Smooth muscle cell (in vitro differentiated cells): ENCODE measurements at regions not wholly inside any gene's neighbourhood (a gene's known extent, or its start where the extent isn't known, plus 50 kb on each side); places are given as distances from the start of the nearest gene placed in this dataset.
A peak's percentile ranks its signal among the peaks of the same experiment; 100 is the strongest.

ENCODE experiments used
- DNase-seq: peaks from one replicate; lab custom pipeline; 2025; ENCODE audit not compliant: unreplicated experiment; lab: John Stamatoyannopoulos, UW
- H2AFZ ChIP-seq: fragments of 200-600 bp; sonication (generic); 2 replicates; pipeline ENCODE4 v1.6.0; 2016; ENCODE audit warnings: antibody characterized with exemption, low read depth, mild to moderate bottlenecking
- H3F3A ChIP-seq: fragments of 200-600 bp; sonication (generic); 2 replicates; pipeline ENCODE4 v1.6.0; 2017; ENCODE audit warnings: antibody characterized with exemption, low read depth
- H3K27ac ChIP-seq: fragments of 200-600 bp; sonication (generic); 2 replicates; pipeline ENCODE4 v1.5.1; 2016; ENCODE audit warnings: low read depth, mild to moderate bottlenecking
- H3K27me3 ChIP-seq: fragments of 200-600 bp; sonication (generic); 2 replicates; pipeline ENCODE4 v1.6.1; 2016; ENCODE audit warnings: low read depth, mild to moderate bottlenecking
- H3K36me3 ChIP-seq: fragments of 200-600 bp; sonication (generic); 2 replicates; pipeline ENCODE4 v1.5.1; 2016; ENCODE audit warnings: low read depth
- H3K4me1 ChIP-seq: fragments of 200-600 bp; sonication (generic); 2 replicates; pipeline ENCODE4 v1.5.1; 2016; ENCODE audit warnings: low read depth
- H3K4me2 ChIP-seq: fragments of 200-600 bp; sonication (generic); 2 replicates; pipeline ENCODE4 v1.6.0; 2016; ENCODE audit warnings: mild to moderate bottlenecking
- H3K4me3 ChIP-seq: fragments of 200-600 bp; sonication (generic); 2 replicates; pipeline ENCODE4 v1.5.1; 2016; ENCODE audit warnings: mild to moderate bottlenecking
- H3K79me2 ChIP-seq: fragments of 200-600 bp; sonication (generic); 2 replicates; pipeline ENCODE4 v1.6.0; 2016; ENCODE audit warnings: low read depth, mild to moderate bottlenecking
- H3K9ac ChIP-seq: fragments of 200-600 bp; sonication (generic); 2 replicates; pipeline ENCODE4 v1.6.0; 2016; ENCODE audit warnings: low read depth
- H3K9me3 ChIP-seq: fragments of 200-600 bp; sonication (generic); replicated peaks from 2 replicates; pipeline ENCODE4 v1.5.1; 2016; ENCODE audit warnings: low read depth
- H4K20me1 ChIP-seq: fragments of 200-600 bp; sonication (generic); 2 replicates; pipeline ENCODE4 v1.6.0; 2016; ENCODE audit warnings: low read depth
- WGBS: methylation state at CpG from one replicate; pipeline ENCODE4 v1.1.7; 2016; ENCODE audit warnings: low lambda C conversion rate; 5-methylcytosine and 5-hydroxymethylcytosine counted together
- TF ChIP-seq, protein P1 (sequence below): fragments of 200-600 bp; sonication (generic); IDR thresholded peaks from 2 replicates; pipeline ENCODE4 v1.5.1; 2017; ENCODE audit warnings: borderline replicate concordance, mild to moderate bottlenecking, antibody characterized with exemption; ENCODE audit not compliant: insufficient read depth, poor library complexity, severe bottlenecking

DNA sequence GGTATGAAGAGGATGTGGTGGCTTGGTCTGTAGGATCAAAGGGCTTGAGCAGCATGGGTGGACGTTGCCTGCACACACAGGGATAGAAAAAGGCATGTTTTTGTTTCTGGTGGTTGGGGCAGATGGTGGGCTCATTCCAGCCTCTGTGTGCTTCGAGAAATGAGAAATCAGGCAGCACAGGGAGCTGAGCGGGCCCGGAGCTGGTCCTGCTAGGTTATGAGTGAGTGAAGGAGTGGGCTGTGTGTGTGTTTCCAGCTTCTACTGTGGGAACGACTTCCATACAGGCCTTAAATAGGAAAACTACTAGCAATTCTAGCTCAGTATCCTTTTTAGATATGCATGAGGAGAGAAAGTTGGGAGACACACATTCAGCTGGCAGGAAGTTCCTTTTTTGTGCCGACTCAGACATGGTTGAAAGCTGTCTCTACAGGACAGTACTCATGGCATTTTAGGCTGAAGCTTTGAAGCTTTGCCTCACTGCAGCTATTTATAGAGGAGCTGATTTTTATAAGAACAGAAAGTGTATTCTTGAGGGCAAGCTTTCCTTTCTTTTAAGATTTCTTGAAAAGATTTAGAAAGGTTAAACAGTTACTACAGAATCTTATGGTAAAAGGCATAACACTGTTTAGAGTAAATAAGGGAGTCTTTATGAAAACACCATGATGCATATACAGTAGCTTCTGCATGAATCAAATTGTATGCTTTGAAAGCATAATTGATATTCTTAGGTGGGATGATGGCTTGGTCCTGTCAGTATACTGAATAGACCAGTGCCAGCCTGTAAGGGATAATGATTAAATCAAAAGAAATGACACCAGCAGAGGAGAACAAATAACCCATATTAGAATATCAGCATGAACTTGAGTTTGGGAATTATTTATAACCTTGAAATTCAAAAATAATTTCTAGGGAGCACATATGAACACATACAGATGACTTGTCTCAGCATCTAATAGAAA lies 104.0 kb upstream of the MAN1A1 start:
- peak overlapping the region; percentile 4 for H3K27ac ChIP-seq
- H3K4me1 ChIP-seq, result no peaks in the 10 kb centered on the region
- H3K79me2 ChIP-seq, result no peaks in the 10 kb centered on the region
- H3K4me3 ChIP-seq, result no peak overlapping the region
- H3K9ac ChIP-seq, result no peak overlapping the region
- no peak for DNase-seq
- H3K4me2 ChIP-seq, result peak overlapping the region; percentile 22
- no peaks in the 10 kb centered on the region for H3K36me3 ChIP-seq
- no peaks in the 10 kb centered on the region for H3F3A ChIP-seq
- no peaks in the 10 kb centered on the region for H4K20me1 ChIP-seq
- WGBS, result 60% methylated on average over 6 of the region's 6 CpGs
- TF ChIP-seq, protein P1, sequence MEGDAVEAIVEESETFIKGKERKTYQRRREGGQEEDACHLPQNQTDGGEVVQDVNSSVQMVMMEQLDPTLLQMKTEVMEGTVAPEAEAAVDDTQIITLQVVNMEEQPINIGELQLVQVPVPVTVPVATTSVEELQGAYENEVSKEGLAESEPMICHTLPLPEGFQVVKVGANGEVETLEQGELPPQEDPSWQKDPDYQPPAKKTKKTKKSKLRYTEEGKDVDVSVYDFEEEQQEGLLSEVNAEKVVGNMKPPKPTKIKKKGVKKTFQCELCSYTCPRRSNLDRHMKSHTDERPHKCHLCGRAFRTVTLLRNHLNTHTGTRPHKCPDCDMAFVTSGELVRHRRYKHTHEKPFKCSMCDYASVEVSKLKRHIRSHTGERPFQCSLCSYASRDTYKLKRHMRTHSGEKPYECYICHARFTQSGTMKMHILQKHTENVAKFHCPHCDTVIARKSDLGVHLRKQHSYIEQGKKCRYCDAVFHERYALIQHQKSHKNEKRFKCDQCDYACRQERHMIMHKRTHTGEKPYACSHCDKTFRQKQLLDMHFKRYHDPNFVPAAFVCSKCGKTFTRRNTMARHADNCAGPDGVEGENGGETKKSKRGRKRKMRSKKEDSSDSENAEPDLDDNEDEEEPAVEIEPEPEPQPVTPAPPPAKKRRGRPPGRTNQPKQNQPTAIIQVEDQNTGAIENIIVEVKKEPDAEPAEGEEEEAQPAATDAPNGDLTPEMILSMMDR, result no peak
- H3K9me3 ChIP-seq, result no peaks in the 10 kb centered on the region
- peak overlapping the region; percentile 84 for H2AFZ ChIP-seq
- no peaks in the 10 kb centered on the region for H3K27me3 ChIP-seq

DNA sequence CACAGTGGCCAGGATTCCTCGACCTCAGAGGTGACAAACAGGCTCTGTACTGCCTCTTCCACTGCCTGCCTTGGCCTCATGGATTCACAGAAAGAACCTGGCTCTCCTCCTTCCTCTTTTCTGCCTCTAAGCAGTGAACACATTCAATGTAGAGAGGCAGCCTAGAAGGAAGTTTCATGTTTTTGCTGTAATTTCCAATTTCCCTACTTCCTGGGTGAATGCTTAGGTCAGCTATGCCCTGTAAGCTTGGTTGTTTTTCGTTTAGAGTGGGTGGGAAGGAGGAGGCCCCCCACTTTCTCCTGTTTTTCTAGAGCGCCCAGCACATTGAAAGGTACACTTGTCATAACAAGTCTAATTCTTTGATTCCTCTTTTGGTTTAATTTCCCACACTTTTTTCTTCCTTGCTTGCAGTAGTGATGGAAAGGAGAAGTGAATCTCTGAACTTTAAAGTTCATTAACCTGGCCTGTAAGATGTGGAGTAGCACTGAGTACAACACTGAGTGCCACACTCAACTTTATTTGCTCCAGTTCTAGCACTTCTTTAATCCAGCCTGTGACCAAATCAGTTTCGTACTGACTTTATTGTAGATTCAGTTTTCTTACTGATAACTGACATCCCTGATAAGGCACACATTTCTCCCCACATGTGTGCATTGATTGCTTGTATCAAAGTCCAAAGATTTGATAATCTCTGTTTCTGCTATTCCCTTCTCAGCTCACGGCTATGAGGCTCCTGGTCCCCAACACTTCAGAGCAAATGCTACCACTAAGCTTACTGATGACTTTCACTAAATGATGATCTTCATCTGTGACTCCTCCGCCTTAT lies 100.0 kb upstream of the MAN1A1 start:
- H4K20me1 ChIP-seq, result no peaks in the 10 kb centered on the region
- no peaks in the 10 kb centered on the region for H3K27me3 ChIP-seq
- H3K4me2 ChIP-seq, result no peak overlapping the region
- H2AFZ ChIP-seq, result no peak overlapping the region
- H3K79me2 ChIP-seq, result no peaks in the 10 kb centered on the region
- peaks cover 10% of the 10 kb centered on the region for H3K4me1 ChIP-seq
- H3K36me3 ChIP-seq, result no peaks in the 10 kb centered on the region
- no peak overlapping the region for H3K27ac ChIP-seq
- no peak for DNase-seq
- 85% methylated on average over 6 of the region's 6 CpGs for WGBS
- H3K9me3 ChIP-seq, result no peaks in the 10 kb centered on the region
- H3F3A ChIP-seq, result peaks cover 7% of the 10 kb centered on the region
- no peak overlapping the region for H3K4me3 ChIP-seq
- TF ChIP-seq, protein P1, result no peak
- no peak overlapping the region for H3K9ac ChIP-seq

DNA sequence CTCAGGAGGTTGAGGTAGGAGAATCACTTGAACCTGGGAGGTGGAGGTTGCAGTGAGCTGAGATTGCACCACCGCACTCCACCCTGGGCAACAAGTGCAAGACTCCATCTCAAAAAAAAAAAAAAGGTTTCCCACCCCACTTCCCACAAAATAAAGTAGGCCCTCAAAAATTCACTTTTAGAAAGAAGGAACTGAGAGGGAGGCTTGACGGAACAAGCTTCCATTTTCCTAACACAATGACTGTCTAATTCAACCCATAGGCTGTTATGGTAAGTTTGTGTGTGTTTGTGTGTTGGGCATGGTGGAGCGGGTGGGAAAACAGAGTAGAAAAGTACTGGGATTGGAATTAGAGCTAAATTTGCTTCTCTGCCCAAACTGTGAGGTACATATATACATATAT lies 98.4 kb upstream of the MAN1A1 start:
- Histone ChIP-seq H3K9ac (no peak overlapping the region), H3K27me3 (no peaks in the 10 kb centered on the region), H2AFZ (no peak overlapping the region), H3K4me3 (no peak overlapping the region), H3K79me2 (no peaks in the 10 kb centered on the region), H3K9me3 (no peaks in the 10 kb centered on the region), H4K20me1 (no peaks in the 10 kb centered on the region), H3K27ac (no peak overlapping the region), H3K4me1 (peaks cover 10% of the 10 kb centered on the region), H3K36me3 (no peaks in the 10 kb centered on the region), H3F3A (peaks cover 7% of the 10 kb centered on the region), H3K4me2 (no peak overlapping the region)
- DNase-seq, result no peak
- TF ChIP-seq, protein P1, result no peak
- over 99% methylated on average over 3 of the region's 3 CpGs for WGBS
